Thyroid gland (tissue), 4 donors: ENCODE measurements at regions not wholly inside any gene's neighbourhood (a gene's known extent, or its start where the extent isn't known, plus 50 kb on each side); places are given as distances from the start of the nearest gene placed in this dataset.

ENCODE experiments used
- CTCF ChIP-seq, 6 experiments: fragments of 200-600 bp in 3 of 6; fragments of 450-650 bp in 3 of 6; sonication (generic) in 3 of 6; IDR thresholded peaks; one replicate each; pipeline ENCODE4 v1.5.1; 2016 to 2019; ENCODE audit warnings: antibody characterized with exemption in 6 of 6, mild to moderate bottlenecking in 2 of 6, inconsistent platforms in 1 of 6, moderate library complexity in 1 of 6
- POLR2A ChIP-seq, 2 donors: fragments of 450-650 bp; IDR thresholded peaks; one replicate each; pipeline ENCODE4 v1.6.1; 2017; ENCODE audit warnings: antibody characterized with exemption in 2 of 2, mild to moderate bottlenecking in 2 of 2, moderate library complexity in 1 of 2

DNA sequence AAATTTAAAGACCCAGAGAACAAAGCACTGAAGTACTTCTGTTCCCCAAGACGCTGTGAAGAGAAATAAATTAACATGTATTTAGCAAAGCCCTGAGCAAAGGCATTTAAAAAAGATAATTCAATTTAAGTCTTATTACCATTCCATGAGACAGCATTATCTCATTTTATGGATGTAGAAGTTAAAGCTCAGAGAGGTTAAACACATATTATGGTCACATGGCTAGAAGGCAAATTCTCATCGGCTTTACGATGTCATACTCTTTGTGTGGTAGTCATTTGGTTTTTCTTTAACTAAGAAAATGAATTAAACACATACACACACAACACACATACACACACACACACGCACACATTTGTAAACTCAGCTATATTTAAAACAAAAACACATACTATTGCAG lies 262.7 kb downstream of the HS3ST1 start:
- TF ChIP-seq CTCF (IDR thresholded peaks at IDR 0.05) (no peak), POLR2A (IDR thresholded peaks at IDR 0.05) (no peak)
